ENCODE measurements at regions not wholly inside any gene's neighbourhood (a gene's known extent, or its start where the extent isn't known, plus 50 kb on each side); places are given as distances from the start of the nearest gene placed in this dataset.

DNA sequence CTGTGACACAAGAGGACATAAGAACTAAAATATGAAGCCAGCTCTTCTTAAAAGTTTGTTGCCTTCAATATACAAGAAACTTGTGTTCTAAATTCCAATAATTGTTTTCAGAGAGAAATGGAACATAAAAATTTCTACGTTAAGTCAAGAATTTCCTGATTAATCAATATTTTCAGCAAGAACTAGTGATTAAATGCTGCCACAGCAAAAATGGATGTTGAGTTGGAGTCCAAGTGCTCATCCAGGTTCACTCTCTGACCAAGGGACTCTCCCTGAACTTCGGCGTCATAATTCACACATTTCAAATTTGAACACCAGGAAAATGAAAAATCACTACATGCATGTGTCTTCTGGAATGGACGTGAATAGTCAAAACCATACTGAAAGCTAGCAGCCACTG is 1263.6 kb upstream of the GOT2 start:
- Histone ChIP-seq H3K36me3 (no peaks in the 10 kb centered on the region), H3K9me3 (no peaks in the 10 kb centered on the region), H3K4me1 (no peaks in the 10 kb centered on the region), H3K27ac (no peak overlapping the region), H3K4me3 (no peak overlapping the region), H3K27me3 (no peaks in the 10 kb centered on the region)
- intact Hi-C loops (cut with DNase I), result no loop called here
- TF ChIP-seq, protein P1, sequence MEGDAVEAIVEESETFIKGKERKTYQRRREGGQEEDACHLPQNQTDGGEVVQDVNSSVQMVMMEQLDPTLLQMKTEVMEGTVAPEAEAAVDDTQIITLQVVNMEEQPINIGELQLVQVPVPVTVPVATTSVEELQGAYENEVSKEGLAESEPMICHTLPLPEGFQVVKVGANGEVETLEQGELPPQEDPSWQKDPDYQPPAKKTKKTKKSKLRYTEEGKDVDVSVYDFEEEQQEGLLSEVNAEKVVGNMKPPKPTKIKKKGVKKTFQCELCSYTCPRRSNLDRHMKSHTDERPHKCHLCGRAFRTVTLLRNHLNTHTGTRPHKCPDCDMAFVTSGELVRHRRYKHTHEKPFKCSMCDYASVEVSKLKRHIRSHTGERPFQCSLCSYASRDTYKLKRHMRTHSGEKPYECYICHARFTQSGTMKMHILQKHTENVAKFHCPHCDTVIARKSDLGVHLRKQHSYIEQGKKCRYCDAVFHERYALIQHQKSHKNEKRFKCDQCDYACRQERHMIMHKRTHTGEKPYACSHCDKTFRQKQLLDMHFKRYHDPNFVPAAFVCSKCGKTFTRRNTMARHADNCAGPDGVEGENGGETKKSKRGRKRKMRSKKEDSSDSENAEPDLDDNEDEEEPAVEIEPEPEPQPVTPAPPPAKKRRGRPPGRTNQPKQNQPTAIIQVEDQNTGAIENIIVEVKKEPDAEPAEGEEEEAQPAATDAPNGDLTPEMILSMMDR (IDR thresholded peaks at IDR 0.05), result no peak
- DNase-seq (ENCODE audit: low spot score in 2 of 2), result no peak

DNA sequence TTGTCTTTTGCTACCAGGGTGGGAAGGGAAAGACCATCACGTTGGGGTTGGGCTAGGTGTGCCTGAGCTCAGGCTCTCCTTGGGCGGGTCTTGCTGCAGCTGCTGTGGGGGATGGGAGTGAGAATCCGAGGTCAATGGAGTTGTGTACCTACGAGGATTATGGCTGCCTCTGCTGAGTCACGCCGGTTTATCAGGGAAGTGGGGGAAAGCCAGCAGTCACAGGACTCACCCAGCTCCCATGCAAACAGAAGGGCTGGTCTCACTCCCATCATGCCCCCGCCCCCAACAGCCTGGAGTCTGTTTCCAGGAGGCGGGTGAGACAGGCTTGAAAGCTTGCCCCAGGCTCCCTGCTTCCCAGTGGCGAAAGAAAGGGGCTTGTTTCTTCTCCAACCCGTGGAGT is 1259.0 kb upstream of the GOT2 start:
- Histone ChIP-seq H3K27ac (no peak overlapping the region), H3K36me3 (no peaks in the 10 kb centered on the region), H3K4me3 (no peak overlapping the region), H3K4me1 (no peaks in the 10 kb centered on the region), H3K27me3 (no peaks in the 10 kb centered on the region), H3K9me3 (no peaks in the 10 kb centered on the region)
- TF ChIP-seq, protein P1 (IDR thresholded peaks at IDR 0.05), result no peak
- intact Hi-C loops (cut with DNase I), result no loop called here
- DNase-seq (ENCODE audit: low spot score in 2 of 2), result no peak

- H3K4me3 ChIP-seq, result no peak overlapping the region
- intact Hi-C loops (cut with DNase I), result no loop called here
- H3K27ac ChIP-seq, result no peak overlapping the region
- H3K27me3 ChIP-seq, result no peaks in the 10 kb centered on the region
- no peaks in the 10 kb centered on the region for H3K36me3 ChIP-seq
- TF ChIP-seq, protein P1 (IDR thresholded peaks at IDR 0.05), result no peak
- DNase-seq (ENCODE audit: low spot score in 2 of 2), result no peak
- H3K4me1 ChIP-seq, result no peaks in the 10 kb centered on the region
- no peaks in the 10 kb centered on the region for H3K9me3 ChIP-seq
Observed at GRCh38 chr16:59991171-59991570, 1257.1 kb upstream of the GOT2 start.

- Histone ChIP-seq H3K27me3 (no peaks in the 10 kb centered on the region), H3K36me3 (no peaks in the 10 kb centered on the region), H3K27ac (no peak overlapping the region), H3K9me3 (no peaks in the 10 kb centered on the region), H3K4me3 (no peak overlapping the region), H3K4me1 (no peaks in the 10 kb centered on the region)
- TF ChIP-seq, protein P1 (IDR thresholded peaks at IDR 0.05), result no peak
- intact Hi-C loops (cut with DNase I), result no loop called here
- DNase-seq (ENCODE audit: low spot score in 2 of 2), result no peak
Observed at GRCh38 chr16:59988591-59988990, 1254.5 kb upstream of the GOT2 start.

- Histone ChIP-seq H3K27me3 (no peaks in the 10 kb centered on the region), H3K4me3 (no peak overlapping the region), H3K4me1 (no peaks in the 10 kb centered on the region), H3K9me3 (no peaks in the 10 kb centered on the region), H3K36me3 (no peaks in the 10 kb centered on the region), H3K27ac (no peak overlapping the region)
- no peak for DNase-seq (ENCODE audit: low spot score in 2 of 2)
- intact Hi-C loops (cut with DNase I), result no loop called here
- TF ChIP-seq, protein P1 (IDR thresholded peaks at IDR 0.05), result no peak
Observed at GRCh38 chr16:59975953-59976352, 1241.8 kb upstream of the GOT2 start.

DNA sequence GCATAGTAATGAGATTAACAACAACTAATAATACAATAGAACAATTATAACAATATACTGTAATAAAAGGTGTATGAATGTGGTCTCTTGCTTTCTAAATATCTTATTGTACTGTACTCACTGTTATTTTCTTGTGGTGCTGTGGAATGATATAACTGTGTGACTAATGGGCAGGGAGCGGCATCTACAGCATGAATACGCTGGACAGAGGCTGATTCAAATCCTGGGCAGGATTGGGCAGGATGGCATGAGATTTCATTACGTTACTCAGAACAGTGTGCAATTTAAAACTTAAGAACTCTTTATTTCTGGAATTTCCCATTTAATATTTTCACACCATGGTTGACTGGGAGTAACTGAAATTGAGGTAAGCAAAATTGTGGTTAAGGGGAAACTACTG is 1239.8 kb upstream of the GOT2 start:
- TF ChIP-seq, protein P1 (IDR thresholded peaks at IDR 0.05), result no peak
- H3K9me3 ChIP-seq, result no peaks in the 10 kb centered on the region

More for the DNA sequence above, 1239.8 kb upstream of the GOT2 start:
- Histone ChIP-seq H3K4me3 (no peak overlapping the region), H3K4me1 (no peaks in the 10 kb centered on the region), H3K36me3 (no peaks in the 10 kb centered on the region), H3K27ac (no peak overlapping the region), H3K27me3 (no peaks in the 10 kb centered on the region)
- intact Hi-C loops (cut with DNase I), result no loop called here
- DNase-seq (ENCODE audit: low spot score in 2 of 2), result no peak
